GM12878 (cell line): ENCODE measurements at regions not wholly inside any gene's neighbourhood (a gene's known extent, or its start where the extent isn't known, plus 50 kb on each side); places are given as distances from the start of the nearest gene placed in this dataset.
"Not testable (repeated sequence)": the region's sequence is repeated elsewhere in the genome, so short reads cannot be mapped to it uniquely, and the experiment has no call there.

ENCODE experiments used
- ATAC-seq: fragments of 200-7000 bp; cut with Tn5 transposase; 3 replicates; pipeline ENCODE4 v1.9.1; 2020; ENCODE audit warnings: mild to moderate bottlenecking, moderate library complexity
- BruUV-seq: library from RNA; stranded (reverse); fragments of 400-500 nt; replicated peaks from 2 replicates; lab custom pipeline; 2021; lab: Mats Ljungman, UMichigan
- CTCF ChIA-PET: fragments of 300-600 bp; sonication (Branson Sonifier 250); formaldehyde crosslinking; extraction: SDS; loops from one replicate; lab custom pipeline; 2021; ENCODE audit warnings: inconsistent platforms; lab: Yijun Ruan, JAX
- POLR2A ChIA-PET: fragments of 350-600 bp; formaldehyde crosslinking; extraction: SDS; loops from one replicate; lab custom pipeline; 2021; ENCODE audit warnings: inconsistent platforms; lab: Charles Lee
- RAD21 ChIA-PET: fragments of 300-600 bp; sonication (Branson Sonifier 250); formaldehyde crosslinking; loops from one replicate; lab custom pipeline; 2023; ENCODE audit warnings: antibody characterized with exemption; ENCODE audit not compliant: unreplicated experiment; lab: Charles Lee
- SMC1A ChIA-PET: fragments of 300-600 bp; sonication (Branson Sonifier 250); formaldehyde crosslinking; loops from one replicate; lab custom pipeline; 2023; ENCODE audit not compliant: unreplicated experiment, uncharacterized antibody; lab: Charles Lee
- DNase-seq: peaks from one replicate; pipeline ENCODE4 v3.0.0-alpha.2; 2011; ENCODE audit warnings: low read depth, low spot score
- FAIRE-seq: peaks from 3 replicates; lab custom pipeline; 2011; peaks lifted over from hg19 to GRCh38; lab: Jason Lieb, UNC
- H2AFZ ChIP-seq: 2 replicates; pipeline ENCODE4 v1.6.0; 2011; ENCODE audit warnings: low read depth, low read length, control low read depth; ENCODE audit not compliant: control insufficient read depth
- H3K27ac ChIP-seq: 2 replicates; pipeline ENCODE4 v1.5.1; 2011; ENCODE audit warnings: control low read depth; ENCODE audit not compliant: control insufficient read depth, insufficient read depth
- H3K27me3 ChIP-seq, 2 experiments: replicated peaks in 1 of 2; 2 replicates each; pipeline versions ENCODE4 v1.6.0 to v1.6.1; 2011; ENCODE audit warnings: low read length in 1 of 2; ENCODE audit not compliant: control insufficient read depth in 2 of 2, insufficient read depth in 2 of 2
- H3K36me3 ChIP-seq, 2 experiments: 2 replicates each; pipeline ENCODE4 v1.5.1; 2011; ENCODE audit warnings: low read length in 1 of 2; ENCODE audit not compliant: control insufficient read depth in 2 of 2, insufficient read depth in 2 of 2
- H3K4me1 ChIP-seq: 2 replicates; pipeline ENCODE4 v1.6.1; 2011; ENCODE audit warnings: mild to moderate bottlenecking, low read length, moderate library complexity, mixed read lengths; ENCODE audit not compliant: control insufficient read depth, insufficient read depth
- H3K4me2 ChIP-seq: 2 replicates; pipeline ENCODE4 v1.6.0; 2011; ENCODE audit warnings: control low read depth; ENCODE audit not compliant: control insufficient read depth, insufficient read depth
- H3K4me3 ChIP-seq: fragments of 200-600 bp; sonication (generic); 2 replicates; pipeline ENCODE4 v1.5.1; 2016
- H3K79me2 ChIP-seq: 2 replicates; pipeline ENCODE4 v1.6.0; 2011; ENCODE audit warnings: low read length; ENCODE audit not compliant: control insufficient read depth, insufficient read depth
- H3K9ac ChIP-seq: 2 replicates; pipeline ENCODE4 v1.8.0; 2011; ENCODE audit warnings: low read length, control low read depth, mixed read lengths; ENCODE audit not compliant: control insufficient read depth, insufficient read depth
- H3K9me3 ChIP-seq: replicated peaks from 3 replicates; pipeline ENCODE4 v1.5.1; 2011; ENCODE audit warnings: mild to moderate bottlenecking, low read length; ENCODE audit not compliant: control insufficient read depth, insufficient read depth
- H4K20me1 ChIP-seq: 2 replicates; pipeline ENCODE4 v1.6.0; 2011; ENCODE audit not compliant: control insufficient read depth, insufficient read depth
- DPF2 ChIP-seq: fragments of 450-650 bp; IDR thresholded peaks from 2 replicates; pipeline ENCODE4 v1.6.1; 2017; ENCODE audit warnings: mild to moderate bottlenecking
- EED ChIP-seq: sonication (generic); IDR thresholded peaks from 2 replicates; pipeline ENCODE4 v1.6.1; 2016; ENCODE audit warnings: antibody characterized with exemption, low read depth
- JUND ChIP-seq: IDR thresholded peaks from 2 replicates; pipeline ENCODE4 v1.6.1; 2012; ENCODE audit warnings: low read depth, mild to moderate bottlenecking, low read length, improper control_type of control experiment, moderate library complexity
- KDM1A ChIP-seq: fragments of 200-600 bp; sonication (generic); IDR thresholded peaks from 2 replicates; pipeline ENCODE4 v1.6.1; 2016; ENCODE audit warnings: borderline replicate concordance
- MAX ChIP-seq: IDR thresholded peaks from 2 replicates; pipeline ENCODE4 v1.6.1; 2012; ENCODE audit warnings: low read depth, low read length, improper control_type of control experiment
- MXI1 ChIP-seq: fragments of 150-350 bp; IDR thresholded peaks from 2 replicates; pipeline ENCODE4 v1.6.1; 2011; ENCODE audit warnings: low read depth, mild to moderate bottlenecking, inconsistent platforms, low read length, improper control_type of control experiment
- MYC ChIP-seq: IDR thresholded peaks from 2 replicates; pipeline ENCODE4 v1.6.1; 2011; ENCODE audit warnings: mild to moderate bottlenecking, low read length, moderate library complexity, inconsistent platforms; ENCODE audit not compliant: insufficient read depth, insufficient replicate concordance, insufficient read length, severe bottlenecking
- RB1 ChIP-seq: fragments of 450-650 bp; formaldehyde crosslinking; IDR thresholded peaks from 2 replicates; pipeline ENCODE4 v1.6.1; 2017; ENCODE audit warnings: mild to moderate bottlenecking, borderline replicate concordance
- RCOR1 ChIP-seq: conservative IDR thresholded peaks from 2 replicates; pipeline ENCODE4 v1.6.1; 2012; ENCODE audit warnings: low read depth, low read length, improper control_type of control experiment
- ZBTB4 ChIP-seq: fragments of 450-650 bp; formaldehyde crosslinking; IDR thresholded peaks from 2 replicates; pipeline ENCODE4 v1.4.0; 2022; ENCODE audit warnings: mild to moderate bottlenecking, moderate library complexity
- ZNF687 ChIP-seq: fragments of 450-650 bp; IDR thresholded peaks from 2 replicates; pipeline ENCODE4 v1.6.1; 2017; ENCODE audit warnings: mild to moderate bottlenecking, moderate library complexity
- WGBS: methylation state at CpG from one replicate; pipeline ENCODE4 v1.1.6; 2016; ENCODE audit warnings: low lambda C conversion rate; ENCODE audit not compliant: insufficient replicate concordance, insufficient coverage; ENCODE audit errors: missing lambda C conversion rate; 5-methylcytosine and 5-hydroxymethylcytosine counted together
- in situ Hi-C: fragments of 300-500 bp; cut with MboI; formaldehyde crosslinking; loops from 9 replicates; pipeline ENCODE4 v1.14.3; 2018; ENCODE audit warnings: mixed read lengths
- intact Hi-C: fragments of 100-400 bp; cut with micrococcal nuclease; formaldehyde crosslinking; loops from one replicate; pipeline ENCODE4 v1.14.2; 2022; ENCODE audit not compliant: unreplicated experiment
- TF ChIP-seq, protein P1 (sequence below): fragments of 450-650 bp; IDR thresholded peaks from 2 replicates; pipeline ENCODE4 v1.6.1; 2017; ENCODE audit warnings: mild to moderate bottlenecking, low read depth, inconsistent platforms; ENCODE audit not compliant: poor library complexity, severe bottlenecking

GRCh38 chr1:234763367-234763766, 153.4 kb upstream of the IRF2BP2 start (continued):
- TF ChIP-seq ZBTB4 (no peak), KDM1A (no peak), MYC (no peak), RB1 (no peak), MAX (no peak), ZNF687 (no peak), EED (no peak), JUND (no peak), MXI1 (no peak), DPF2 (no peak), RCOR1 (no peak)
- TF ChIP-seq, protein P1, sequence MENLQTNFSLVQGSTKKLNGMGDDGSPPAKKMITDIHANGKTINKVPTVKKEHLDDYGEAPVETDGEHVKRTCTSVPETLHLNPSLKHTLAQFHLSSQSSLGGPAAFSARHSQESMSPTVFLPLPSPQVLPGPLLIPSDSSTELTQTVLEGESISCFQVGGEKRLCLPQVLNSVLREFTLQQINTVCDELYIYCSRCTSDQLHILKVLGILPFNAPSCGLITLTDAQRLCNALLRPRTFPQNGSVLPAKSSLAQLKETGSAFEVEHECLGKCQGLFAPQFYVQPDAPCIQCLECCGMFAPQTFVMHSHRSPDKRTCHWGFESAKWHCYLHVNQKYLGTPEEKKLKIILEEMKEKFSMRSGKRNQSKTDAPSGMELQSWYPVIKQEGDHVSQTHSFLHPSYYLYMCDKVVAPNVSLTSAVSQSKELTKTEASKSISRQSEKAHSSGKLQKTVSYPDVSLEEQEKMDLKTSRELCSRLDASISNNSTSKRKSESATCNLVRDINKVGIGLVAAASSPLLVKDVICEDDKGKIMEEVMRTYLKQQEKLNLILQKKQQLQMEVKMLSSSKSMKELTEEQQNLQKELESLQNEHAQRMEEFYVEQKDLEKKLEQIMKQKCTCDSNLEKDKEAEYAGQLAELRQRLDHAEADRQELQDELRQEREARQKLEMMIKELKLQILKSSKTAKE: no peak

GRCh38 chr1:234762127-234762526, 152.1 kb upstream of the IRF2BP2 start:
- CTCF ChIA-PET, H4K20me1 ChIP-seq, intact Hi-C loops, RAD21 ChIA-PET, H3K9me3 ChIP-seq, ATAC-seq, H3K27ac ChIP-seq, H3K4me1 ChIP-seq, H2AFZ ChIP-seq, BruUV-seq, FAIRE-seq, H3K36me3 ChIP-seq, H3K27me3 ChIP-seq, H3K4me3 ChIP-seq, H3K4me2 ChIP-seq, DNase-seq, in situ Hi-C loops, POLR2A ChIA-PET, H3K79me2 ChIP-seq, H3K9ac ChIP-seq, SMC1A ChIA-PET: not testable (repeated sequence)
- WGBS: 80% methylated on average over 5 of the region's 5 CpGs
